ENCODE measurements at regions not wholly inside any gene's neighbourhood (a gene's known extent, or its start where the extent isn't known, plus 50 kb on each side); places are given as distances from the start of the nearest gene placed in this dataset.

- TF ChIP-seq POLR2A (IDR thresholded peaks at IDR 0.05): no peak
- no peak for TF ChIP-seq CTCF (IDR thresholded peaks at IDR 0.05)
Measured at GRCh38 chr1:118487091-118487490, 302.1 kb upstream of the SPAG17 start.

Data from esophagus squamous epithelium (tissue), 4 donors.